Endothelial cell of umbilical vein (primary cell): ENCODE measurements at regions not wholly inside any gene's neighbourhood (a gene's known extent, or its start where the extent isn't known, plus 50 kb on each side); places are given as distances from the start of the nearest gene placed in this dataset.

Experiments
- BruUV-seq: library from RNA; stranded (reverse); fragments of 400-500 nt; replicated peaks from 2 replicates; lab custom pipeline; 2021; lab: Mats Ljungman, UMichigan
- CTCF ChIA-PET: fragments of 300-600, 350-600 bp; sonication (Branson Sonifier 250); formaldehyde crosslinking; loops from one replicate; lab custom pipeline; 2021; ENCODE audit warnings: antibody characterized with exemption, inconsistent platforms; lab: Charles Lee
- POLR2A ChIA-PET: fragments of 300-600, 350-600 bp; sonication (Branson Sonifier 250); formaldehyde crosslinking; loops from one replicate; lab custom pipeline; 2021; ENCODE audit warnings: antibody characterized with exemption, inconsistent platforms; lab: Charles Lee
- DNase-seq: peaks from one replicate; pipeline ENCODE4 v3.0.0-alpha.2; 2011; ENCODE audit warnings: low read depth, low spot score
- FAIRE-seq: peaks from 2 replicates; lab custom pipeline; 2011; peaks lifted over from hg19 to GRCh38; lab: Jason Lieb, UNC
- H2AFZ ChIP-seq: 2 replicates; pipeline ENCODE4 v1.6.0; 2012; ENCODE audit warnings: low read depth, low read length, control low read depth, inconsistent platforms
- H3K27ac ChIP-seq: 2 replicates; pipeline ENCODE4 v1.5.1; 2011; ENCODE audit warnings: low read depth, mild to moderate bottlenecking, control low read depth, low read length, moderate library complexity; ENCODE audit not compliant: insufficient read depth
- H3K27me3 ChIP-seq, 2 experiments: 2 replicates each; pipeline versions ENCODE4 v1.6.0 to v1.6.1; 2011; ENCODE audit warnings: low read length in 2 of 2, mixed read lengths in 1 of 2; ENCODE audit not compliant: control insufficient read depth in 2 of 2, insufficient read depth in 2 of 2
- H3K36me3 ChIP-seq, 2 experiments: 2 replicates in 1 of 2; 3 replicates in 1 of 2; pipeline ENCODE4 v1.5.1; 2011; ENCODE audit warnings: low read length in 2 of 2, mild to moderate bottlenecking in 1 of 2, moderate library complexity in 1 of 2; ENCODE audit not compliant: control insufficient read depth in 2 of 2, insufficient read depth in 2 of 2; ENCODE audit errors: extremely low read depth in 1 of 2
- H3K4me1 ChIP-seq: 3 replicates; pipeline ENCODE4 v1.5.1; 2011; ENCODE audit warnings: mild to moderate bottlenecking, low read length; ENCODE audit not compliant: control insufficient read depth, insufficient read depth; ENCODE audit errors: extremely low read depth
- H3K4me2 ChIP-seq: 2 replicates; pipeline ENCODE4 v1.6.1; 2011; ENCODE audit warnings: low read length, control low read depth, mixed read lengths; ENCODE audit not compliant: insufficient read depth
- H3K4me3 ChIP-seq, 3 experiments: fragments of 200-600 bp in 1 of 3; sonication (generic), shearing (Covaris generic) in 1 of 3; replicated peaks in 1 of 3; 2 replicates each; pipeline ENCODE4 v1.5.1; 2011 to 2016; ENCODE audit warnings: control low read depth in 3 of 3, low read length in 3 of 3, mild to moderate bottlenecking in 2 of 3, inconsistent platforms in 1 of 3, low read depth in 1 of 3, moderate library complexity in 1 of 3; ENCODE audit not compliant: insufficient read depth in 1 of 3
- H3K79me2 ChIP-seq: 2 replicates; pipeline ENCODE4 v1.6.0; 2012; ENCODE audit warnings: low read length, inconsistent platforms; ENCODE audit not compliant: control insufficient read depth, insufficient read depth
- H3K9ac ChIP-seq: replicated peaks from 2 replicates; pipeline ENCODE3; 2011; ENCODE audit warnings: low read length, control low read depth; ENCODE audit not compliant: insufficient read depth; ENCODE audit errors: extremely low read depth
- H3K9me1 ChIP-seq: replicated peaks from 3 replicates; pipeline ENCODE4 v1.6.0; 2011; ENCODE audit warnings: mild to moderate bottlenecking, low read length; ENCODE audit not compliant: control insufficient read depth, insufficient read depth; ENCODE audit errors: extremely low read depth
- H3K9me3 ChIP-seq: replicated peaks from 2 replicates; pipeline ENCODE4 v1.5.1; 2012; ENCODE audit warnings: low read length, inconsistent platforms; ENCODE audit not compliant: control insufficient read depth, insufficient read depth
- H4K20me1 ChIP-seq: replicated peaks from 2 replicates; pipeline ENCODE3; 2011; ENCODE audit warnings: mild to moderate bottlenecking, low read length; ENCODE audit not compliant: control insufficient read depth, insufficient read depth; ENCODE audit errors: extremely low read depth
- EZH2 ChIP-seq: IDR thresholded peaks from 2 replicates; pipeline ENCODE4 v1.6.1; 2012; ENCODE audit warnings: borderline replicate concordance, low read depth, mild to moderate bottlenecking, moderate library complexity, low read length, inconsistent platforms; ENCODE audit not compliant: severe bottlenecking
- FOS ChIP-seq: IDR thresholded peaks from 2 replicates; pipeline ENCODE4 v1.6.1; 2011; ENCODE audit warnings: mild to moderate bottlenecking, low read length, moderate library complexity, borderline replicate concordance; ENCODE audit not compliant: insufficient read depth
- GATA2 ChIP-seq: IDR thresholded peaks from 2 replicates; pipeline ENCODE4 v1.7.0; 2011; ENCODE audit warnings: low read depth, mild to moderate bottlenecking, moderate library complexity, mixed read lengths, low read length; ENCODE audit not compliant: insufficient read length, insufficient read depth
- JUN ChIP-seq: IDR thresholded peaks from 2 replicates; pipeline ENCODE4 v1.6.1; 2011; ENCODE audit warnings: borderline replicate concordance, low read depth; ENCODE audit not compliant: insufficient read length, insufficient read depth
- MYC ChIP-seq: IDR thresholded peaks from one replicate; pipeline ENCODE4 v1.6.1; 2011; ENCODE audit warnings: mild to moderate bottlenecking, low read depth, low read length
- POLR2A ChIP-seq: IDR thresholded peaks from 2 replicates; pipeline ENCODE4 v1.6.1; 2012; ENCODE audit warnings: low read depth, mild to moderate bottlenecking, control low read depth, low read length
- dilution Hi-C: fragments of 300-500 bp; cut with MboI; formaldehyde crosslinking; loops from one replicate; pipeline ENCODE4 v1.15.0; 2019; ENCODE audit warnings: low sequenced_read_pairs; ENCODE audit not compliant: extremely low pct_ligation_motif_present
- intact Hi-C: fragments of 100-400 bp; cut with micrococcal nuclease; formaldehyde crosslinking; loops from one replicate; pipeline ENCODE4 v1.10.0; 2022
- TF ChIP-seq, protein P1 (sequence below): IDR thresholded peaks from 2 replicates; pipeline ENCODE4 v1.6.1; 2011; ENCODE audit not compliant: insufficient read depth, insufficient read length
- TF ChIP-seq, protein P2 (sequence below), 2 donors: IDR thresholded peaks; 1 replicate in 1 of 2; 2 replicates in 1 of 2; pipeline ENCODE4 v1.5.1; 2011; ENCODE audit warnings: low read length in 2 of 2, mild to moderate bottlenecking in 2 of 2, moderate library complexity in 2 of 2, control low read depth in 1 of 2, inconsistent platforms in 1 of 2, low read depth in 1 of 2; ENCODE audit not compliant: insufficient read depth in 1 of 2; ENCODE audit errors: extremely low read depth in 1 of 2

DNA sequence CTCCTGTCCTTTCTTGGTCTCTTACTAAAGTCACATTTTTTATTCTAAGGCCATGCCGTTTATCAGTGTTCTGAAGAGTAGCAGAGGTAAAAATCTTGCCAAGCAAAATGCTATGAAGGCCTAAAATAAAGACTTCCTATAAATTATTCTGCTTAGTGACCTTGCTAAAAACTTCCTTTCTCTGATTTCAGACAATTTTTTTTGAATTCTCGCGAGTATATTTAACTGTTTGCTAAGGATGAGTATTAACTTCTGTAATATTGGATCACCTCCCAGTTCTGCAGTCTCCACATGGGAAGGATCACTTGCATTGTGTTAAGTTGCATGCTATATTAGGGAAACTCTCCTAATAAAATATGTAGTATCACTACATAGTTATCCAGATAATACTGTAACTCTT is 123.4 kb upstream of the SNX7 start:
- no peak overlapping the region for H3K4me3 ChIP-seq
- no peak overlapping the region for H3K4me2 ChIP-seq
- no peaks in the 10 kb centered on the region for H4K20me1 ChIP-seq
- no peak for DNase-seq
- H3K27ac ChIP-seq = no peak overlapping the region
- BruUV-seq = no TSS peak
- dilution Hi-C loops = no loop called here
- H3K36me3 ChIP-seq = no peaks in the 10 kb centered on the region
- H3K27me3 ChIP-seq = no peaks in the 10 kb centered on the region
- no peak overlapping the region for H3K9ac ChIP-seq
- intact Hi-C loops = no loop called here
- ChIA-PET CTCF (no interaction called here), POLR2A (no interaction called here)
- TF ChIP-seq POLR2A = no peak
- TF ChIP-seq GATA2 = no peak
- TF ChIP-seq, protein P1, sequence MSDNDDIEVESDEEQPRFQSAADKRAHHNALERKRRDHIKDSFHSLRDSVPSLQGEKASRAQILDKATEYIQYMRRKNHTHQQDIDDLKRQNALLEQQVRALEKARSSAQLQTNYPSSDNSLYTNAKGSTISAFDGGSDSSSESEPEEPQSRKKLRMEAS = no peak
- no peak for TF ChIP-seq MYC
- no peak for TF ChIP-seq FOS
- no peak for TF ChIP-seq EZH2
- TF ChIP-seq JUN = no peak
- H3K79me2 ChIP-seq = no peaks in the 10 kb centered on the region
- H3K4me1 ChIP-seq = no peaks in the 10 kb centered on the region
- no peak overlapping the region for H2AFZ ChIP-seq
- H3K9me3 ChIP-seq = no peaks in the 10 kb centered on the region
- H3K9me1 ChIP-seq = no peaks in the 10 kb centered on the region
- FAIRE-seq = no peak

DNA sequence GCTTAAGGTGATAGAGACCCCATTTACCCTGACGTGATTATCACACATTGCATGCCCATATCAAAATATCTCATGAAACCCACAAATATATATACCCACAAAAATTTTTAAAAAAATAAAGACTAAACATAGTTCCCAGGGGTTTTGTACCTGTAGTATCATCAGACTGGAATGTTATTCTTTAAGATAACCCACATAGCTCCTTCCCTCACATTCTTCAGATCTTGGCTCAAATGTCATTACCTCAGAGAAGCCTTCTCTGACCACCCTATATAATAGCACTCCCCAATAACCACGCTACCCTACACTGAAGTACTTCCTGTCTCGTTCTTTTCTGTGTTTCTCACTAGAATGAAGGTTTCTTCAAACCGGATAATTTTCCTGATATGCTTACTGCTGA is 138.3 kb upstream of the SNX7 start:
- Histone ChIP-seq H3K4me3 (no peak overlapping the region), H3K27ac (no peak overlapping the region), H3K27me3 (peaks cover 0 to 6% of the 10 kb centered on the region in 2 experiments), H3K79me2 (no peaks in the 10 kb centered on the region), H3K9me3 (no peaks in the 10 kb centered on the region), H4K20me1 (no peaks in the 10 kb centered on the region), H3K9ac (no peak overlapping the region), H2AFZ (no peak overlapping the region), H3K9me1 (no peaks in the 10 kb centered on the region), H3K4me2 (no peak overlapping the region), H3K36me3 (no peaks in the 10 kb centered on the region), H3K4me1 (no peaks in the 10 kb centered on the region)
- intact Hi-C loops = no loop called here
- DNase-seq (no peak), FAIRE-seq (no peak)
- CTCF ChIA-PET = no interaction called here
- POLR2A ChIA-PET = no interaction called here
- BruUV-seq = no TSS peak
- dilution Hi-C loops = no loop called here
- TF ChIP-seq, protein P2, sequence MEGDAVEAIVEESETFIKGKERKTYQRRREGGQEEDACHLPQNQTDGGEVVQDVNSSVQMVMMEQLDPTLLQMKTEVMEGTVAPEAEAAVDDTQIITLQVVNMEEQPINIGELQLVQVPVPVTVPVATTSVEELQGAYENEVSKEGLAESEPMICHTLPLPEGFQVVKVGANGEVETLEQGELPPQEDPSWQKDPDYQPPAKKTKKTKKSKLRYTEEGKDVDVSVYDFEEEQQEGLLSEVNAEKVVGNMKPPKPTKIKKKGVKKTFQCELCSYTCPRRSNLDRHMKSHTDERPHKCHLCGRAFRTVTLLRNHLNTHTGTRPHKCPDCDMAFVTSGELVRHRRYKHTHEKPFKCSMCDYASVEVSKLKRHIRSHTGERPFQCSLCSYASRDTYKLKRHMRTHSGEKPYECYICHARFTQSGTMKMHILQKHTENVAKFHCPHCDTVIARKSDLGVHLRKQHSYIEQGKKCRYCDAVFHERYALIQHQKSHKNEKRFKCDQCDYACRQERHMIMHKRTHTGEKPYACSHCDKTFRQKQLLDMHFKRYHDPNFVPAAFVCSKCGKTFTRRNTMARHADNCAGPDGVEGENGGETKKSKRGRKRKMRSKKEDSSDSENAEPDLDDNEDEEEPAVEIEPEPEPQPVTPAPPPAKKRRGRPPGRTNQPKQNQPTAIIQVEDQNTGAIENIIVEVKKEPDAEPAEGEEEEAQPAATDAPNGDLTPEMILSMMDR (IDR thresholded peaks at IDR 0.05; ENCODE audit: extremely low read depth in 1 of 2, insufficient read depth in 1 of 2, low read depth in 1 of 2, low read length in 2 of 2) = no peak
- TF ChIP-seq JUN = no peak
- no peak for TF ChIP-seq MYC
